GM21515 (cell line): ENCODE measurements at regions not wholly inside any gene's neighbourhood (a gene's known extent, or its start where the extent isn't known, plus 50 kb on each side); places are given as distances from the start of the nearest gene placed in this dataset.

Experiments
- ATAC-seq: cut with Tn5 transposase; IDR thresholded peaks from one replicate; pipeline ENCODE4 v1.9.1; 2021; ENCODE audit not compliant: unreplicated experiment

GRCh38 chr4:54493862-54494261 lies 163.9 kb upstream of the KIT start:
- no peak for ATAC-seq

GRCh38 chr4:54495091-54495490 lies 162.7 kb upstream of the KIT start:
- no peak for ATAC-seq

- ATAC-seq, result no peak
These were observed 162.1 kb upstream of the KIT start for GRCh38 chr4:54495641-54496040.

GRCh38 chr4:54496412-54496811 lies 161.3 kb upstream of the KIT start:
- no peak for ATAC-seq

- no peak for ATAC-seq
These were observed 159.8 kb upstream of the KIT start for GRCh38 chr4:54497947-54498346.

GRCh38 chr4:54498661-54499111 lies 159.1 kb upstream of the KIT start:
- ATAC-seq, result no peak

GRCh38 chr4:54499308-54500074 lies 158.3 kb upstream of the KIT start:
- no peak for ATAC-seq

- ATAC-seq, result no peak
These were observed 152.4 kb upstream of the KIT start for GRCh38 chr4:54505362-54505761.

GRCh38 chr4:54505996-54506395 lies 151.8 kb upstream of the KIT start:
- ATAC-seq, result no peak

GRCh38 chr4:54509057-54509456 lies 148.7 kb upstream of the KIT start:
- ATAC-seq, result no peak

- ATAC-seq, result no peak
These were observed 144.6 kb upstream of the KIT start for GRCh38 chr4:54513204-54513603.

- ATAC-seq, result no peak
These were observed 144.0 kb upstream of the KIT start for GRCh38 chr4:54513741-54514140.

- ATAC-seq, result no peak
These were observed 141.1 kb upstream of the KIT start for GRCh38 chr4:54516556-54517215.

GRCh38 chr4:54517781-54518444 lies 139.8 kb upstream of the KIT start:
- no peak for ATAC-seq

- no peak for ATAC-seq
These were observed 132.2 kb upstream of the KIT start for GRCh38 chr4:54525602-54526001.

GRCh38 chr4:54526560-54526959 lies 131.2 kb upstream of the KIT start:
- ATAC-seq, result no peak

GRCh38 chr4:54527532-54527931 lies 130.2 kb upstream of the KIT start:
- ATAC-seq, result no peak

- ATAC-seq, result no peak
These were observed 118.2 kb upstream of the KIT start for GRCh38 chr4:54539500-54540029.

GRCh38 chr4:54540931-54541330 lies 116.8 kb upstream of the KIT start:
- ATAC-seq, result no peak

- no peak for ATAC-seq
These were observed 116.2 kb upstream of the KIT start for GRCh38 chr4:54541426-54542118.

- no peak for ATAC-seq
These were observed 115.7 kb upstream of the KIT start for GRCh38 chr4:54542119-54542438.
